ENCODE measurements at regions not wholly inside any gene's neighbourhood (a gene's known extent, or its start where the extent isn't known, plus 50 kb on each side); places are given as distances from the start of the nearest gene placed in this dataset.

GRCh38 chr10:21427804-21428481 lies 97.5 kb downstream of the SKIDA1 start:
- Mint-ChIP-seq H3K27me3 (ENCODE audit: low read depth) (no peaks in the 10 kb centered on the region), H3K4me1 (ENCODE audit: low read depth) (no peaks in the 10 kb centered on the region), H3K9me3 (ENCODE audit: low read depth) (peaks cover 17% of the 10 kb centered on the region), H3K4me3 (ENCODE audit: unreplicated experiment) (no peak overlapping the region), H3K36me3 (ENCODE audit: low read depth) (no peaks in the 10 kb centered on the region), H3K27ac (ENCODE audit: unreplicated experiment) (no peak overlapping the region)
- DNase-seq (ENCODE audit: low spot score), result no peak
- no peak for TF ChIP-seq CTCF (IDR thresholded peaks at IDR 0.05)

GRCh38 chr10:21424459-21424861 lies 101.0 kb downstream of the SKIDA1 start:
- H3K9me3 Mint-ChIP-seq (ENCODE audit: low read depth), result peaks cover 17% of the 10 kb centered on the region
- no peak for DNase-seq (ENCODE audit: low spot score)
- no peak overlapping the region for H3K4me3 Mint-ChIP-seq (ENCODE audit: unreplicated experiment)
- no peak for TF ChIP-seq CTCF (IDR thresholded peaks at IDR 0.05)
- H3K27me3 Mint-ChIP-seq (ENCODE audit: low read depth), result no peaks in the 10 kb centered on the region
- H3K27ac Mint-ChIP-seq (ENCODE audit: unreplicated experiment), result no peak overlapping the region
- H3K36me3 Mint-ChIP-seq (ENCODE audit: low read depth), result no peaks in the 10 kb centered on the region
- no peaks in the 10 kb centered on the region for H3K4me1 Mint-ChIP-seq (ENCODE audit: low read depth)

- no peak overlapping the region for H3K27ac Mint-ChIP-seq (ENCODE audit: unreplicated experiment)
- no peak overlapping the region for H3K4me3 Mint-ChIP-seq (ENCODE audit: unreplicated experiment)
- no peaks in the 10 kb centered on the region for H3K27me3 Mint-ChIP-seq (ENCODE audit: low read depth)
- DNase-seq (ENCODE audit: low spot score), result no peak
- no peaks in the 10 kb centered on the region for H3K4me1 Mint-ChIP-seq (ENCODE audit: low read depth)
- H3K36me3 Mint-ChIP-seq (ENCODE audit: low read depth), result no peaks in the 10 kb centered on the region
- peaks cover 17% of the 10 kb centered on the region for H3K9me3 Mint-ChIP-seq (ENCODE audit: low read depth)
- no peak for TF ChIP-seq CTCF (IDR thresholded peaks at IDR 0.05)
Observed at GRCh38 chr10:21423850-21424249, 101.6 kb downstream of the SKIDA1 start.

GRCh38 chr10:21423338-21423737 lies 102.1 kb downstream of the SKIDA1 start:
- H3K36me3 Mint-ChIP-seq (ENCODE audit: low read depth), result no peaks in the 10 kb centered on the region
- H3K27me3 Mint-ChIP-seq (ENCODE audit: low read depth), result no peaks in the 10 kb centered on the region
- TF ChIP-seq CTCF (IDR thresholded peaks at IDR 0.05), result no peak
- H3K9me3 Mint-ChIP-seq (ENCODE audit: low read depth), result peaks cover 17% of the 10 kb centered on the region
- DNase-seq (ENCODE audit: low spot score), result no peak
- no peak overlapping the region for H3K27ac Mint-ChIP-seq (ENCODE audit: unreplicated experiment)
- H3K4me3 Mint-ChIP-seq (ENCODE audit: unreplicated experiment), result no peak overlapping the region
- H3K4me1 Mint-ChIP-seq (ENCODE audit: low read depth), result no peaks in the 10 kb centered on the region

GRCh38 chr10:21421794-21422193 lies 103.7 kb downstream of the SKIDA1 start:
- DNase-seq (ENCODE audit: low spot score), result no peak
- no peaks in the 10 kb centered on the region for H3K27me3 Mint-ChIP-seq (ENCODE audit: low read depth)
- no peak for TF ChIP-seq CTCF (IDR thresholded peaks at IDR 0.05)
- no peak overlapping the region for H3K27ac Mint-ChIP-seq (ENCODE audit: unreplicated experiment)
- H3K36me3 Mint-ChIP-seq (ENCODE audit: low read depth), result no peaks in the 10 kb centered on the region
- H3K4me3 Mint-ChIP-seq (ENCODE audit: unreplicated experiment), result no peak overlapping the region
- H3K4me1 Mint-ChIP-seq (ENCODE audit: low read depth), result no peaks in the 10 kb centered on the region
- H3K9me3 Mint-ChIP-seq (ENCODE audit: low read depth), result peaks cover 5% of the 10 kb centered on the region
